Pons (tissue), 1 donor: ENCODE measurements at regions not wholly inside any gene's neighbourhood (a gene's known extent, or its start where the extent isn't known, plus 50 kb on each side); places are given as distances from the start of the nearest gene placed in this dataset.
"Not testable (repeated sequence)": the region's sequence is repeated elsewhere in the genome, so short reads cannot be mapped to it uniquely, and the experiment has no call there.

ENCODE experiments used
- DNase-seq: peaks from one replicate; pipeline ENCODE4 v3.0.0-alpha.2; 2016; ENCODE audit warnings: low spot score

GRCh38 chr9:108803428-108804065, 52.2 kb downstream of the ACTL7B start:
- no peak for DNase-seq

- DNase-seq: no peak
Observed at GRCh38 chr9:108802967-108803366, 52.8 kb downstream of the ACTL7B start.

GRCh38 chr9:108801949-108802348, 53.8 kb downstream of the ACTL7B start:
- no peak for DNase-seq

- no peak for DNase-seq
Observed at GRCh38 chr9:108800632-108801099, 55.1 kb downstream of the ACTL7B start.

GRCh38 chr9:108793573-108793972, 62.2 kb downstream of the ACTL7B start:
- DNase-seq: no peak

- no peak for DNase-seq
Observed at GRCh38 chr9:108789742-108790141, 66.0 kb downstream of the ACTL7B start.

GRCh38 chr9:108787690-108788048, 68.1 kb downstream of the ACTL7B start:
- DNase-seq: no peak

- no peak for DNase-seq
Observed at GRCh38 chr9:108786901-108787689, 68.7 kb downstream of the ACTL7B start.

GRCh38 chr9:108786322-108786721, 69.5 kb downstream of the ACTL7B start:
- no peak for DNase-seq

- peak; percentile 19 for DNase-seq
Observed at GRCh38 chr9:108784998-108785397, 70.8 kb downstream of the ACTL7B start.

- DNase-seq: no peak
Observed at GRCh38 chr9:108783731-108784495, 71.9 kb downstream of the ACTL7B start.

- no peak for DNase-seq
Observed at GRCh38 chr9:108783326-108783725, 72.5 kb downstream of the ACTL7B start.

GRCh38 chr9:108780942-108781734, 74.6 kb downstream of the ACTL7B start:
- no peak for DNase-seq

GRCh38 chr9:108779551-108780325, 76.0 kb downstream of the ACTL7B start:
- peak; percentile 92 for DNase-seq

- no peak for DNase-seq
Observed at GRCh38 chr9:108776920-108777639, 78.7 kb downstream of the ACTL7B start.

- DNase-seq: peak; percentile 16
Observed at GRCh38 chr9:108775901-108776306, 79.9 kb downstream of the ACTL7B start.

GRCh38 chr9:108774088-108774487, 81.7 kb downstream of the ACTL7B start:
- DNase-seq: not testable (repeated sequence)

GRCh38 chr9:108772301-108772894, 83.4 kb downstream of the ACTL7B start:
- DNase-seq: no peak

GRCh38 chr9:108768744-108769143, 87.0 kb downstream of the ACTL7B start:
- no peak for DNase-seq

GRCh38 chr9:108766626-108767161, 89.1 kb downstream of the ACTL7B start:
- no peak for DNase-seq
